ENCODE measurements at regions not wholly inside any gene's neighbourhood (a gene's known extent, or its start where the extent isn't known, plus 50 kb on each side); places are given as distances from the start of the nearest gene placed in this dataset.

- no peak for TF ChIP-seq CTCF (conservative IDR thresholded peaks at IDR 0.05; ENCODE audit: low read depth, low read length)
- TF ChIP-seq EZH2 (IDR thresholded peaks at IDR 0.05; ENCODE audit: borderline replicate concordance, low read depth, low read length, poor library complexity, severe bottlenecking): no peak
These were observed 416.3 kb downstream of the AASDHPPT start for GRCh38 chr11:106493751-106494150.

Measured in A673 (cell line).